Thyroid gland (tissue), 4 donors: ENCODE measurements at regions not wholly inside any gene's neighbourhood (a gene's known extent, or its start where the extent isn't known, plus 50 kb on each side); places are given as distances from the start of the nearest gene placed in this dataset.

Source experiments
- CTCF ChIP-seq, 6 experiments: fragments of 200-600 bp in 3 of 6; fragments of 450-650 bp in 3 of 6; sonication (generic) in 3 of 6; IDR thresholded peaks; one replicate each; pipeline ENCODE4 v1.5.1; 2016 to 2019; ENCODE audit warnings: antibody characterized with exemption in 6 of 6, mild to moderate bottlenecking in 2 of 6, inconsistent platforms in 1 of 6, moderate library complexity in 1 of 6
- POLR2A ChIP-seq, 2 donors: fragments of 450-650 bp; IDR thresholded peaks; one replicate each; pipeline ENCODE4 v1.6.1; 2017; ENCODE audit warnings: antibody characterized with exemption in 2 of 2, mild to moderate bottlenecking in 2 of 2, moderate library complexity in 1 of 2

- no peak for TF ChIP-seq CTCF (IDR thresholded peaks at IDR 0.05)
- TF ChIP-seq POLR2A (IDR thresholded peaks at IDR 0.05), result no peak
These were observed 504.0 kb downstream of the MAGEE1 start for GRCh38 chrX:76931518-76931917.
